ENCODE measurements at regions not wholly inside any gene's neighbourhood (a gene's known extent, or its start where the extent isn't known, plus 50 kb on each side); places are given as distances from the start of the nearest gene placed in this dataset.

DNA sequence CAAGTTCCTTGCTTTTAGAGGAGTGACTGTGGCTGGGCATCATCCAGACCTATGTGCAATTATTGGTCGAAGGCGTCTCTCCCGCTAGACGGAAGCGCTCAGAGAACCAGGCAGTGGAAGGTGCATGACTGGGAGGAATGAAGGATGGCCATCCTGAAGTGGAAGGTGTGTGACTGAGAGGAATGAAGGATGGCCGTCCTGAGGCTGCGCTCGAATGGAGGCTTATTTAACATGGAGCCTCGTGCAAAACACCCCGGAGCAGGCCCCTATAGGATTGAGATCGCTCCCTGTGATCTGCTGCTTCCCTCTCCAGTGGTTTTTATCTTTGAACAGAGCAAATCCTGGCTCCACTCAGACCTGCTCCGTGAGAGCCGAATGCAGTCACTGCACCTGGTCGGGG, 140.2 kb upstream of the ID2 start:
- DNase-seq (ENCODE audit: low spot score) = no peak

DNA sequence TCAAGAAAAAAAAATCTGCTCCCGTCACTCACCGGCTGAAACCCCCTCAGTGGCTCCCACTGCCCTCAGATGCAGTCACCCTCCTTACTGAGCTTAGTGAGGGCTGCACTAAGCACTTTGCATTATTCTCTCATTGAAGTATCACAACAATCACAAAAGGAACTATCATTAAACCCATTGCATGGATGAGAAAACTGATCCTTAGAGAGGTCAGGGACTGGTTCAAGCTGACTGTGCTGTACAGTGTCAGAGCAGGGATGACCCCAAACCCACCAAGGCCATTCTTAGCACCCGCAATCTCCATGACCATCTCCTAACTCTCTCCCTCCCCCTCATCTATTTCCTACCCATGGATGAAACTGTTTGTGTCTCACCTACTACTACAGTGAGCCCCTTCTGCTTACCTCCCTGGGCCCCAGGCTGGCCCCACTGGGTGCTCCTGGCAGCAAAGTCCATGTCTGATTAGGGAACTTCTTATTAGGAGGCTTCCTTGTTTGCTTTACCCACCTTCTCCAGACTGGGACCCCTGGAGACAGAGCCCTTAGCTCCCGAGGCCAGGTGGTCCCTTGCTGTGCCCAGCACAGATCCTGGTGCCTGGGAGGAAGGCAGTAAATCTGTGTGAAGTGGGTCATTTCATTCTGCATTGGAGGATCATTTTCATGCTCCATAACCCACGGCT, 139.3 kb upstream of the ID2 start:
- no peak for DNase-seq (ENCODE audit: low spot score)

- no peak for DNase-seq (ENCODE audit: low spot score)
Observed at GRCh38 chr2:8543060-8543382, 138.8 kb upstream of the ID2 start.

DNA sequence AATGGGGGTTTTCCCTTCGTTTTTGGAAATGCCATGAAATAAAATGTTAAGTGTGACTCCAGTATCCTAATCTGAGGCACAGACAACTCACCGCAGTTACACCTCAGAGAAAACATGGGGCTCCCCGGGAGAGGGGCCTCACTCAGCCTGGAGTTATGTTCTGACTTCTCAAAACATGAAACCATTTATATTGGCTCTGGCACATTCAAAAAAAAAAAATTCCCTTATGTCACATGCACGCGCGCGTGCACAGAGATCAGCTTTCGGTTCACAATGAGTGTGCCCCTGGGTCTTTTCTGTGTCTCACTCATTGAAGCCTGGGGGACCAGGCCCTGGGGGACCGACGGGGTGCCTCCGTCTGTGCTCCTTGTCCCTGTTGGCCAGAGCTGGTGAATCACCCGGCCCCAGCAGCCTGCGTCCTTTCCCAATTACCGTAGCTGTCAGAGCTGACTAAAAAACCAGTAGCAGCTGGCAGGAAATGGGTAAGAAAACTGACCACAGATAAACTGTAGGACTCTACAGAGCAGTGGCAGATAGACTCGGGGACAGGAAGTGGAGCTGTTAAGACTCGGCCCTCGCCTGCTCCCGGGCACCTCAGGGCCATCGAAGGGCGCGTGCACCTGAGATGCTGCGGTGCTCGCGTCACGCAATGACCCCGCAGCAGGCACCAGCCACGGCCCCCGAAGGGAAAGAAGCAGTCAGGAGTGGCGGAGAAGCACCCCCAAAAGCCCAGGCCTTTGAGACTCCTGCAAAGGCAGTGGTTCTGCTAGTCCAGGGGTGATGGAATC, 138.3 kb upstream of the ID2 start:
- DNase-seq (ENCODE audit: low spot score) = no peak

GRCh38 chr2:8544171-8544785, 137.6 kb upstream of the ID2 start:
- no peak for DNase-seq (ENCODE audit: low spot score)

GRCh38 chr2:8544786-8545694, 136.8 kb upstream of the ID2 start:
- DNase-seq (ENCODE audit: low spot score) = peak; percentile 45

DNA sequence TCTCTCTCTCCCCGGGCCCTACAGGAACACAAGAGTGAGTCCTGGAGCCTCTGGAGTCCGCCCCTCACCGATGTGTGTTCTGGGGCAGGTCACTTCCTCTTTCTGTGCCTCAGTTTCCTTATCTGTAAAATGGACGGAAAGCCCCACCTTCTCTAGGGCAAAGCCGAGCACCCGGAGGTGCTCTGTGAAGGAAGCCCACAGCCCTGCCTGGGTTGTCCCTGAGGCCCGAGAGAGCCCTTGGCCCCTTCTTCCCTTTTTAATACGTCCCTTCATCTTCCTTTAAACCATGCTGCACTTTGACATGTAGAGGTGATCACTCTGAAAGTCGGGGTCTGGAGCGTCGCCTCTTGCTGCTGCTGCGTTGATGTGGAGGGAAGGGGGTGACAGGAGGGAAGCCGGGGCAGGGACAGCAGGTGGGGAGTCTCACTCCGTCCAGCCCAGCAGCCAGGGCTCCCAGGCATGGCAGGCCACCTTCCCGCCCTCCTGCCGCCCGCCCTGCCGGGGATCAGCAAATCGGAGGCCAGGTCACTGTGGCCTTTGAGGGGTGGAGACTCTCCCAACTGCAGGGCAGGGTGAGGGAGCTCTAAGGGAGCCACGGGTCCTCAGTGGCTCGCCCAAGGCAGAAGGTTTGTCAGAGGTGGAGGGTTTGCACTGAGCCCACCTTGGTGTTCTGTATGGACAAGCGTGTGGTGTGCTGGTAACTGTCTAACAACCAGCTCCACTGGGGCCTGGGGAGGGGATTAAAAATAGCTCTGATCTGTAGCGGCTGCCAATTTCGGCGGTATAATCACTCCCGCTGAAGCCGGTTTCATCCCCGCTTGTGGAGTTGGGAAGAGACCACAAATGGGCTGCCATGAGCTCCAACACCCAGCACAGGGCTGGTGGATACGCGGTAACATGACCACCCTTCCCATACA, 135.9 kb upstream of the ID2 start:
- DNase-seq (ENCODE audit: low spot score) = no peak

- DNase-seq (ENCODE audit: low spot score) = no peak
Observed at GRCh38 chr2:8546612-8547283, 135.1 kb upstream of the ID2 start.

- no peak for DNase-seq (ENCODE audit: low spot score)
Observed at GRCh38 chr2:8547284-8548064, 134.4 kb upstream of the ID2 start.

DNA sequence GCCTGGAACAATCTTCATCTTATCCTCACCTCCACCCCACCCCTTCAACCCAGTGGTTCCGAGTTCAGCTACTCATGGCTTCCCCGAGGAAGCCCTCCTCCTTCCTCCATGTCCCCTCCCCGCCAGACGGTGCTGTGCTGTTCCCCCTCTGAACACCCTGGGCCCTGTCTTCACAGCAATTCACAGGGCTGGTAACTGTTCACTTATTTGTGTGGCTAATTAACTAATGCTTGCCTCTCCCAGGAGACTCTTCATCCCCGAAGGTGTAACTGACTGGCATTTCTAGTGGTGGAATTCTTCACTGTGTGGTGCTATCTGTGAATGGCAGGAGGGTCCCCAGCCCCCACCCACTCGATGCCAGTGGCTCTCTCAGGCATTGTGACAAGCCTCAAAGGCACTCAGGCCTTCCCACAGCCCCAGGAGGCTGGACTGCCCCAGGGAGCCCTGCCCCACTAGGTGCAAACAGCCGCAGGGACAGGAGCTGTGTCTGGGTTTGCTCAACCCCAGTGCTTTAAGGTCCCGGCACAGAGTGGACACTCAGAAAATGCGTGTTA, 133.7 kb upstream of the ID2 start:
- DNase-seq (ENCODE audit: low spot score) = no peak

- no peak for DNase-seq (ENCODE audit: low spot score)
Observed at GRCh38 chr2:8548619-8549150, 133.2 kb upstream of the ID2 start.

GRCh38 chr2:8549273-8549922, 132.5 kb upstream of the ID2 start:
- DNase-seq (ENCODE audit: low spot score) = no peak

DNA sequence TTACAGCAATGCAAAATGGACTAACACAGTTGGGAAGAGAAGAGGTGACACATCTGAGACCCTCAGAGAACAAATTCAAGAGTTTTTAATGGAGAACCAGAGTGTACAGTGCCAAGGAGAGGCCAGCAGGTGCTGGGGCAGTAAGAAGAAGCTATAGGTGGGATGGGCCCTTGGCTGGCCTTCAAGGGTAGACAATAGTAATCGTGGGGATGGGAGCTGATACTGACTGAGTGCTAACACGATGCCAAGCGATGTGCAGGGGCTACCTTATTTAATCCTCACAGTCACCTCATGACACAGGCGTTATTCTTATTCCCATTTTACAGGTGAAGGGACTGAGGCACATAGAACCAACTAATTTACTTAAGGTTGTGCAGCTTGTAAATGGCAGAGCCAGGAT, 131.9 kb upstream of the ID2 start:
- DNase-seq (ENCODE audit: low spot score) = no peak

DNA sequence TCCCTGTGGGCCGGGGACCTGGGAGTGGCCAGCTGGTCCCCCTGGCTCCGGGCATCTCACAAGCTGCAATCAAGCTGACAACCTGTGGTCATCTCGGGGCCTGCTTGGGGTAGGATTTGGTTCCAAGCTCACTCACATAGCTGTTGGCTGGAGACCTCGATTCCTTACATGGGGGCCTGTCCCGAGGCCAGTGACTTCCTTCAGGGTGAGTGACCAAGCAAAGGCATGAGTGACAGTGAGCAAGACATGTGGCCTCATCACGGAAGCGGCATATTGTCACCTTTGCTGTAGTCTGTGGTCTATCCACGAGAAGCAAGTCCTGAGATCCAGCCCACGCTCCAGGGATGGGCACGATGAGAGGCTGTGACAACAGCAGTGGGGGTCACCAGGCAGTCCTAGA, 131.4 kb upstream of the ID2 start:
- DNase-seq (ENCODE audit: low spot score) = no peak

DNA sequence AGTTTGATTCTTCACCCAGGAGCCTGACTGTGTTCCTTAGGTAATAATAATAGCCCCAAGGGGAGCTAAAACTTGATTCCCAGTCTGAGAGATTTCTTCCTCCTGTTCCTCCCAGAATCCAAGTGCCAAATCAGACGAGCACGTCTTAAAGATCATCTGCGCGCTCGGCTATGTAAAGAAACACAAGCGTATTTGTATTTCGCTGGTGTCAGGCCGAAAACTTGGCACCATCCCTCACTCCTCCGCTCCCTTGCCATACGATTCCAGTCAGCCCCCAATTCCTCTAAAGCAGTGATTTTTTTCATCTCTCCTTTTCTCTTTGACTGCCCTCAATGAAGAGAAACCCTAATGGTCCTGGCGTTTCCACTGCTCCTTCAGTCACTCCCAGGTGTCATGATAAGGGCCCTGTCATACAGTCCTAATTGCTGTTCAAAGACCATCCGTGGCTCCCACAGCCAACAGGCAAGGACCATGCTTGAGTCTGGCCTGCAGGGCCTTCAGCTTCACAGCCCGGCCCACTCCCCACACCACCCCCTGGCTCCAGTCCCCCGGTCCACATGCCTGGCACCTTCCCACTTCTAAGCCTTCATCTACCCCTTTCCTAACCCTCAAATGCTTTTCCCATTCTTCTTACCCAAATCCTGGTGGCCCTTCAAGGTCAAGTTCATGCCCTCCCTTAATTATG, 130.8 kb upstream of the ID2 start:
- no peak for DNase-seq (ENCODE audit: low spot score)

- no peak for DNase-seq (ENCODE audit: low spot score)
Observed at GRCh38 chr2:8551622-8552074, 130.2 kb upstream of the ID2 start.

DNA sequence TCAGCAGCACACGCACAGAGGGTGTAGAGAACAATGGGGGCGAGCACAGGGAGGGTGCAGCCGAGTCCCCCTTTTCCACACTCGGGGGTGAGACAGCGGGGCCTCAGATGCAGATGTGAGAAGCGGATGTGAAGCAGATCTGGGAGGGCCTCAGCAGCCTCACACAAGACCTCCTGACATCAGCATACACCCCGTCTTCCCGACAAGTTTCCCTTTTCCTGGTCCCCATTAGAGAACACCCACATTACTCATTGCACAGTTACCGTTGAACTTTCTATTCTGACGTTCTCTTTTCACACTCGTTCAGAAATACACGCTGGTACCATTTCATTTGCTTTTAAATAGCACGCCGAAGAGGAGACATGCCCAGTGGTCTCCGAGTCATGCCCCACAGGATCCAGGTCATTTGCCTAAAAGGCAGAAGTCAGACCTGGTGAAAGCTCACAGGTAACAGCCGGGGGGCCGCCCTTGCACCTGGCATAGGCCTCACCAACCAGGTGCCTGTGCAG, 129.5 kb upstream of the ID2 start:
- no peak for DNase-seq (ENCODE audit: low spot score)

- DNase-seq (ENCODE audit: low spot score) = no peak
Observed at GRCh38 chr2:8553643-8554042, 128.2 kb upstream of the ID2 start.
